Posterior cingulate gyrus (tissue), 11 donors: ENCODE measurements at regions not wholly inside any gene's neighbourhood (a gene's known extent, or its start where the extent isn't known, plus 50 kb on each side); places are given as distances from the start of the nearest gene placed in this dataset.
A peak's percentile ranks its signal among the peaks of the same experiment; 100 is the strongest.

Experiments used
- DNase-seq, 10 donors: peaks; one replicate each; pipeline versions ENCODE4 v3.0.0 to v3.0.0-alpha.2; 2020 to 2021; ENCODE audit warnings: mixed read lengths in 3 of 10
- intact Hi-C: fragments of 100-400 bp; cut with DNase I; formaldehyde crosslinking; loops from one replicate; pipeline ENCODE4 v1.15.1; 2023

- DNase-seq: no peak
- intact Hi-C loops: no loop called here
These were observed 551.1 kb upstream of the CELF4 start for GRCh38 chr18:38116716-38117115.

DNA sequence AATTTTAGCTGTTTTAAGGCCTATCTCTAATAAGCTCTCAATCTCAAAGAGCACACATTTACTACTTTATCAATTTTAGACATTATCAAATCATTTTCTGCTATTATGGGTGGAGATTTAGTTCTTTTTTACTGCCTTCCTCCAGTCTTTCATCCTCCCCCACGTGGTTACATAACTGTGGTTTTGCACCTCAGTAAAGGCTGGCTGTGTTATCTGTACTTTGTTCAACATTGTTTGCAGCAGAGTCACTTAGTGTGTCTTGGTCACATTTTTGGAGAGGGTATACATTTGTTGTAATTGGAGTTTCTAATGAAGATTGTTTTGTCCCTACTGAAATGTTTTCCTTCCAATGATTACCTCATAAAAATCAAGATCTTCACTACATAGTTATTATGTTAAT, 549.6 kb upstream of the CELF4 start:
- intact Hi-C loops: no loop called here

GRCh38 chr18:38087538-38087937, 521.9 kb upstream of the CELF4 start:
- intact Hi-C loops: no loop called here

More for the DNA sequence above, 549.6 kb upstream of the CELF4 start:
- DNase-seq: no peak

DNA sequence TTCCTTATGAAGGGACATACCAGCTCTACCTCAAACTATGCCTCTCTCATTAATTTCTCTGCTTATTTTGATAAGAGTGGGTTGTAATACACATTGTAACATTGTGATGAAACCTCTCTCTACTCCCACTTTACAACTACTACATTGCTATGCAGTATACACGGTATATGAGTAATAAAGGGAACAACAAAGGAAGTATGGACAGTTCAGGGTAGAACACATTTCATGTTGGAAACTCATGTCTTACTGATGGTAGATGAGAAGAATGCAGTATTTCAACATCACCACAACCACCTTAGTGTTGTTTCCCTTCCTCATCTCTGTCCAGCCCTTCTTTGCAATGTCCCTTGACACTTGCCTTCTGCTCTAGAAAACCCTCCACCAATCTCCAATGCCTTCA, 515.9 kb upstream of the CELF4 start:
- intact Hi-C loops: no loop called here
- DNase-seq: no peak

More at GRCh38 chr18:38087538-38087937, 521.9 kb upstream of the CELF4 start:
- no peak for DNase-seq

- DNase-seq: peak in 3 of 10 donors; percentile 9 to 68 (median 15)
- intact Hi-C loops: no loop called here
These were observed 511.6 kb upstream of the CELF4 start for GRCh38 chr18:38077229-38077628.

DNA sequence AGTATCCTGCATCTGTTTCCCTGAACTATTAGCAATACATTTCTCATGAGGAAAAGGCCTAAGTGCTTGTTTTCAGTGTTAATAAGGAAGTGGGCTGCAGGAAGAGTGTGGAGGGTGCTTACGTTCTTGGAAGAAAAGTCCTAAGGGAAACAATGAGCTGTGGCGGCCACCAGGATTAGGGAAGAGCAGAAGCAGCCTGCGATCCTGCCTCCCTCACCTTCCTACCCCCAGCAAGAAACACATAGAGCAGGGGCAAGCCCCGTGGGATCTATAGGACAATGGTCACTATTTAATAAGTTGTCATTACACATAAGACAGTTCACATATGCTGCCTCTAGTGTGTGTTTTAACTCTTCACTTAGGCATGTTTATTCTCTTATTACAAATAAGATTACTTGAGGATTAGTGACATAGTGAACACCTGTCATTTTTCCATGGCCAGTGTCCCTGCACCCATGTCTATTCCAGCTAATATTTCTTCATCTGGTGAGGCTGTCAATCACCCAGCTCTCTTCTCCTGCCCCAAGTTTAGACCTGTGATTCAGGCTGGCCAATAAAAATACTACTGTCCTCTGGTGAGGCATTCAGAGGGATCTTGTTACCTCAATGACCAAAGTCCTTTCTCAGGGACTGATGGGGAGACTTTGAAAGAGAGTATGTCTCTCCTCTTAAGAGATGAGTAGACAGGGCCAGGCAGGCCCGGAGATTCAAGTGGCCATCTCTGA, 510.9 kb upstream of the CELF4 start:
- no peak for DNase-seq
- intact Hi-C loops: no loop called here

- intact Hi-C loops: no loop called here
- no peak for DNase-seq
These were observed 508.8 kb upstream of the CELF4 start for GRCh38 chr18:38074298-38074876.

DNA sequence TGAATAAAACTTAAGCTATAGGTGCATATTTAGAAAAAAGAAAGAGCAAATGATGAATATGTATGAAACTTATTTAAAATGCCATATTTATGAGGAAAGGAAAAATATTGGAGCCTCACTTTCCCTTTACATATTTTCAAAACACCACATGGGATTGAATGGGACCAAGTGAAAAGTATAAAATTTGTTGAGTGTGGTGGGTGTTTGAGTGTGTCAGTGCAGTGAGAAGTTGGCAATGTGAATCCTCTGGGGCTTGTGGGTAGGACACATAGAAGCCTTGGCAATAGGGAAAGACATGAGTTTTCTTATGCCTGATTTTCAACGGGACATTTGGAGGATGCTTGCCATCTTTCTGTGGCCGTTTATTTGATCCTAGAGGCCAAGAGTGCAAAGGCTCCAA, 502.2 kb upstream of the CELF4 start:
- intact Hi-C loops: no loop called here
- DNase-seq: no peak

- intact Hi-C loops: no loop called here
- DNase-seq: no peak
These were observed 501.5 kb upstream of the CELF4 start for GRCh38 chr18:38067086-38067485.

- intact Hi-C loops: no loop called here
- no peak for DNase-seq
These were observed 487.4 kb upstream of the CELF4 start for GRCh38 chr18:38052879-38053590.

DNA sequence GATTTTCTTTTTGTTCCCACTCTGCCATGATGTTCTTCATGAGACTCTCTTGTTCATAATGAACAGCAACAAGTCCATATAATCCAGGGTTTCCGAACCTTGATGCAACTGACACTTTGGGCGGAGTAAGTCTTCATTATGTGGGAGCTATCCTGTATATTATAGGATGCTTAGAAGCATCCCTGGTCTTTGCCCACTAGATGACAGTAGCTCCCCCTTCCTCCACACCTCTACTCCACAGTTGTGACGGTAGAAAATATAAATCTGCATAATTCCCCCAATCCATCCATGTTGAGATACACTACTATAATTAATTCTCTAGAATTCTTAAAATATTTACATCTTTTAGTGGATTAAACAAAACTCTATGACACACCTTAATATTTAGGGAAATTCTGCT, 482.2 kb upstream of the CELF4 start:
- intact Hi-C loops: no loop called here
- DNase-seq: no peak

- intact Hi-C loops: no loop called here
- DNase-seq: no peak
These were observed 481.1 kb upstream of the CELF4 start for GRCh38 chr18:38046651-38047050.

- DNase-seq: no peak
- intact Hi-C loops: no loop called here
These were observed 480.2 kb upstream of the CELF4 start for GRCh38 chr18:38045845-38046244.

GRCh38 chr18:38042211-38042890, 476.8 kb upstream of the CELF4 start:
- DNase-seq: peak in 1 of 10 donors; percentile 28
- intact Hi-C loops: no loop called here

DNA sequence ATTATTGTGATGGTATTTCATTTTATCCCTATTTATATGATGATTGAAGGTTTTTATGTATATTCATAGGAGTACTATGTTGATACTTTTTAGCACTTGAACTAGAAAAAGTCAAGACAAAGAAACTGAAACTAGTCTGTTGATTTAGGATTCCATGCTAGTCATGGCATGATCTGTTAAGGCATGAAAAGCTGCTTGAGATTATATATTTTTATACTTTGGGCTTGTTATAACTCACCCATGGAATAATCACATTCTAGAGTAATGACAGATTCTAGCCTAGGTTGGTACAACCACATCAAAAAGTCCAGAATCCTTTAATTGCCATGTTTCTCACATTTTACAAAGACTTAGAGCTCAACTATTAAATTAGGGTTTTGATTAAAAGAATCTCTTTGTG, 472.6 kb upstream of the CELF4 start:
- intact Hi-C loops: no loop called here
- DNase-seq: no peak

DNA sequence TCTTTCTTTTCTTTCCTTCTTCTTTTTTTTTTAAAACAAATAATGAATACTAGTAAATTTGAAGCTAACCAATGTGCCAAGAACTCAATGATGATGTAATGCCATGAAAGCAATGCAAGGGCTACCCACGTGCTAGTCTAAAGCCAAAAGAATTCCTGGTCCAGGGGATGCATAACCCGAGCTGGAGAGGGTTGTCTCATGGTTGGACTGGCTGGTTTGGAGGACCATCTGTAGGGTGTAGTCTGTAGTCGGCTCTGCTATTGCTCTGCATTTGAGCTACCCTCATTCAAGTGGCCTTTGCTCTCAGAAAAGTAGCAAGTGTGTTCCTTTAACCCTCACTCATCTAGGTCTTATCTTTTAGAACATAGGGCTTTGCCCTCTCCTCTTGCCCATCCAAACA, 469.6 kb upstream of the CELF4 start:
- intact Hi-C loops: no loop called here
- DNase-seq: no peak

DNA sequence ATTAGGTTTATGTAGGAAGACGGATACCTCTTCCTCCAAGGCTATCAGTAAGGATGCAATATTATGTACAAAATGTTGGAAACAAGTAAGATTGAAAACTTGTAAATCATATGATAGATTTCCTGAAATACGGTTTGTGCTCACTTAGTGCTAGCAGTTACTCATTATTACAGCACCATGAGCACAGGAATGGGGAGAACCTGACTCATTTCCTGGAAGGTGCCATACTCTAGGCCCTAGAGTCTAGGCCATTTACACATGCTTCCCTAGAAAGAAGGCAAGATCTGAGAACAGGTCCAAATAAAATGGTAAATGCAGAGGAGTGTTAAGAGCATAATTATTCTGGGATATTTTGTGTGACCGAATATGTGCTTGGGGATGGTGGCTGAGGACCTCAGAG, 467.7 kb upstream of the CELF4 start:
- no peak for DNase-seq
- intact Hi-C loops: no loop called here

GRCh38 chr18:38032516-38032915, 466.9 kb upstream of the CELF4 start:
- no peak for DNase-seq

GRCh38 chr18:38028946-38029345, 463.3 kb upstream of the CELF4 start:
- no peak for DNase-seq
- intact Hi-C loops: no loop called here

More at GRCh38 chr18:38032516-38032915, 466.9 kb upstream of the CELF4 start:
- intact Hi-C loops: no loop called here

- intact Hi-C loops: no loop called here
These were observed 459.9 kb upstream of the CELF4 start for GRCh38 chr18:38025433-38026038.

DNA sequence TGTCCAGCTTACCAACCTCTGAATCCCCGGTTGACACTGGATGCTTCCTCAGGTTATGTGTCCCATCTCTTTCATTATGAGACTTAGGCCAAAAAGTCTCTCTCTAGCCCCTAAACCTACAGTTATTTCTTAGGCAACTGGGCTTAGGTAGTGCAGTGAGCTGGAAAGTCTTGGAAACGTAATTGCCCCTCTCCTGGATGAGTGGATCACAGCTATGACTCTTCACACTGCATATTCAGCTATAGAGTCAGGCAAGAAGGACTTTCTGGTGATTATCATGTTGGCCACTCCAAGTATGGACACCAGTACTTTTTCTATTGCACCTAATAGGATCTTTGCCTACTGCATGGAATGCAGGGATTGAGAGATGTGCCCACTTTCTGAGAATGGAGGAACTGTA, 458.3 kb upstream of the CELF4 start:
- no peak for DNase-seq
- intact Hi-C loops: no loop called here

More at GRCh38 chr18:38025433-38026038, 459.9 kb upstream of the CELF4 start:
- DNase-seq: no peak
